PC-9 (cell line): ENCODE measurements at regions not wholly inside any gene's neighbourhood (a gene's known extent, or its start where the extent isn't known, plus 50 kb on each side); places are given as distances from the start of the nearest gene placed in this dataset.

Experiments used
- BruUV-seq: library from RNA; stranded (reverse); fragments of 400-500 nt; replicated peaks from 2 replicates; lab custom pipeline; 2021; lab: Mats Ljungman, UMichigan
- CTCF ChIA-PET: fragments of 300-600 bp; sonication (Branson Sonifier 250); formaldehyde crosslinking; loops from one replicate; lab custom pipeline; 2022; ENCODE audit warnings: antibody characterized with exemption; lab: Charles Lee
- POLR2A ChIA-PET: fragments of 300-600 bp; sonication (Branson Sonifier 250); formaldehyde crosslinking; loops from one replicate; lab custom pipeline; 2022; ENCODE audit warnings: antibody characterized with exemption; ENCODE audit not compliant: unreplicated experiment; lab: Charles Lee
- DNase-seq, 2 experiments: peaks; one replicate each; pipeline versions ENCODE4 v3.0.0 to v3.0.0-alpha.2; 2015 to 2022; ENCODE audit warnings: mixed read lengths in 1 of 2
- H2AFZ ChIP-seq: fragments of 200-600 bp; sonication (generic); 2 replicates; pipeline ENCODE4 v1.8.1; 2017; ENCODE audit warnings: antibody characterized with exemption
- H3F3A ChIP-seq: fragments of 200-600 bp; sonication (generic); 2 replicates; pipeline ENCODE4 v1.8.1; 2017; ENCODE audit warnings: antibody characterized with exemption, mild to moderate bottlenecking, low read depth; ENCODE audit not compliant: insufficient read depth
- H3K27ac ChIP-seq: fragments of 200-600 bp; sonication (generic); 2 replicates; pipeline ENCODE4 v1.6.1; 2016; ENCODE audit warnings: mixed run types
- H3K27me3 ChIP-seq: fragments of 200-600 bp; sonication (generic); 2 replicates; pipeline ENCODE4 v1.6.1; 2016; ENCODE audit warnings: low read depth, mixed run types; ENCODE audit not compliant: insufficient read depth
- H3K36me3 ChIP-seq: fragments of 200-600 bp; sonication (generic); 2 replicates; pipeline ENCODE4 v1.6.1; 2016; ENCODE audit warnings: low read depth, mixed run types
- H3K4me1 ChIP-seq: fragments of 200-600 bp; sonication (generic); replicated peaks from 2 replicates; pipeline ENCODE4 v1.6.1; 2016; ENCODE audit warnings: mixed run types; ENCODE audit not compliant: insufficient read depth
- H3K4me2 ChIP-seq: fragments of 200-600 bp; sonication (generic); 2 replicates; pipeline ENCODE4 v1.6.1; 2017; ENCODE audit warnings: mixed run types
- H3K4me3 ChIP-seq: fragments of 200-600 bp; sonication (generic); 2 replicates; pipeline ENCODE4 v1.6.1; 2016; ENCODE audit warnings: mixed run types
- H3K79me2 ChIP-seq: fragments of 200-600 bp; sonication (generic); 2 replicates; pipeline ENCODE4 v1.6.1; 2017; ENCODE audit warnings: low read depth, mixed run types
- H3K9me2 ChIP-seq: fragments of 200-600 bp; sonication (generic); 2 replicates; pipeline ENCODE4 v1.8.1; 2017; ENCODE audit warnings: mild to moderate bottlenecking; ENCODE audit not compliant: insufficient read depth
- H3K9me3 ChIP-seq: fragments of 200-600 bp; sonication (generic); 2 replicates; pipeline ENCODE4 v1.8.1; 2016; ENCODE audit warnings: low read depth; ENCODE audit not compliant: insufficient read depth
- H4K20me1 ChIP-seq: fragments of 200-600 bp; sonication (generic); 2 replicates; pipeline ENCODE4 v1.8.1; 2017; ENCODE audit not compliant: insufficient read depth
- EZH2 ChIP-seq: fragments of 200-600 bp; sonication (generic); IDR thresholded peaks from 2 replicates; pipeline ENCODE4 v1.8.0; 2017; ENCODE audit warnings: antibody characterized with exemption, low read depth
- intact Hi-C: fragments of 100-400 bp; cut with micrococcal nuclease; formaldehyde crosslinking; loops from one replicate; pipeline ENCODE4 v1.10.0; 2022; ENCODE audit not compliant: unreplicated experiment
- TF ChIP-seq, protein P1 (sequence below): fragments of 200-600 bp; sonication (generic); conservative IDR thresholded peaks from 2 replicates; pipeline ENCODE4 v1.6.1; 2017; ENCODE audit warnings: mixed run types, antibody characterized with exemption, mild to moderate bottlenecking, moderate library complexity

DNA sequence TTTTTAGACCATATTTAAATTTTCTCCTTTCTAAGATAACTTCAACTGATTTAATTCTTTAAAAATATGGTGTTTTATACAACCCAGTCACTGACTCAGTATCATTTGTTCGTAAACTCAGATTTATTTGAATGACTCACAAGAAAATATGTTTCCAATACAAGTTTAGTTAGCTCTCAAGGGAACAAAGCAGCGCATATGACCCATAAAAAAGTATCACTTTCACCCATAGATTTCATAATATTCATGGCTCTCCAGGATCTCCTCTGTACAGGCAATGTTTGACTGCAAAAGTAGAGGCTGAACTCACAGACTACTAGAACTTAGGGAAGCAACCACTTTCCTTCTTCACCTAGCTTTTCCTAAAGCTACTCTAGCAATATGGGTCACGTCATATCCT lies 405.6 kb upstream of the PCDH9 start:
- Histone ChIP-seq H3F3A (no peaks in the 10 kb centered on the region), H3K27me3 (no peaks in the 10 kb centered on the region), H3K9me3 (no peaks in the 10 kb centered on the region), H3K4me1 (no peaks in the 10 kb centered on the region), H3K4me2 (no peak overlapping the region), H4K20me1 (no peaks in the 10 kb centered on the region), H3K36me3 (no peaks in the 10 kb centered on the region), H3K79me2 (no peaks in the 10 kb centered on the region), H3K9me2 (no peaks in the 10 kb centered on the region), H3K4me3 (no peak overlapping the region), H3K27ac (no peak overlapping the region), H2AFZ (no peak overlapping the region)
- DNase-seq = no peak
- TF ChIP-seq, protein P1, sequence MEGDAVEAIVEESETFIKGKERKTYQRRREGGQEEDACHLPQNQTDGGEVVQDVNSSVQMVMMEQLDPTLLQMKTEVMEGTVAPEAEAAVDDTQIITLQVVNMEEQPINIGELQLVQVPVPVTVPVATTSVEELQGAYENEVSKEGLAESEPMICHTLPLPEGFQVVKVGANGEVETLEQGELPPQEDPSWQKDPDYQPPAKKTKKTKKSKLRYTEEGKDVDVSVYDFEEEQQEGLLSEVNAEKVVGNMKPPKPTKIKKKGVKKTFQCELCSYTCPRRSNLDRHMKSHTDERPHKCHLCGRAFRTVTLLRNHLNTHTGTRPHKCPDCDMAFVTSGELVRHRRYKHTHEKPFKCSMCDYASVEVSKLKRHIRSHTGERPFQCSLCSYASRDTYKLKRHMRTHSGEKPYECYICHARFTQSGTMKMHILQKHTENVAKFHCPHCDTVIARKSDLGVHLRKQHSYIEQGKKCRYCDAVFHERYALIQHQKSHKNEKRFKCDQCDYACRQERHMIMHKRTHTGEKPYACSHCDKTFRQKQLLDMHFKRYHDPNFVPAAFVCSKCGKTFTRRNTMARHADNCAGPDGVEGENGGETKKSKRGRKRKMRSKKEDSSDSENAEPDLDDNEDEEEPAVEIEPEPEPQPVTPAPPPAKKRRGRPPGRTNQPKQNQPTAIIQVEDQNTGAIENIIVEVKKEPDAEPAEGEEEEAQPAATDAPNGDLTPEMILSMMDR = no peak
- TF ChIP-seq EZH2 = no peak
- ChIA-PET CTCF (no interaction called here), POLR2A (no interaction called here)
- BruUV-seq = no TSS peak
- intact Hi-C loops = no loop called here

- Histone ChIP-seq H3K9me3 (no peaks in the 10 kb centered on the region), H3K36me3 (no peaks in the 10 kb centered on the region), H3K79me2 (no peaks in the 10 kb centered on the region), H3K27me3 (no peaks in the 10 kb centered on the region), H3K9me2 (no peaks in the 10 kb centered on the region), H3K27ac (no peak overlapping the region), H2AFZ (no peak overlapping the region), H4K20me1 (no peaks in the 10 kb centered on the region), H3K4me1 (no peaks in the 10 kb centered on the region), H3K4me2 (no peak overlapping the region), H3F3A (no peaks in the 10 kb centered on the region), H3K4me3 (no peak overlapping the region)
- POLR2A ChIA-PET = no interaction called here
- intact Hi-C loops = no loop called here
- no TSS peak for BruUV-seq
- DNase-seq = no peak
- CTCF ChIA-PET = no interaction called here
- no peak for TF ChIP-seq EZH2
Observed at GRCh38 chr13:67632590-67632989, 402.5 kb upstream of the PCDH9 start.

- DNase-seq = no peak
- H3K4me3 ChIP-seq = no peak overlapping the region
- ChIA-PET POLR2A (no interaction called here), CTCF (no interaction called here)
- H2AFZ ChIP-seq = no peak overlapping the region
- H4K20me1 ChIP-seq = no peaks in the 10 kb centered on the region
- H3K4me2 ChIP-seq = no peak overlapping the region
- no peaks in the 10 kb centered on the region for H3K9me2 ChIP-seq
- no peaks in the 10 kb centered on the region for H3K9me3 ChIP-seq
- H3K79me2 ChIP-seq = no peaks in the 10 kb centered on the region
- no peak overlapping the region for H3K27ac ChIP-seq
- H3K27me3 ChIP-seq = no peaks in the 10 kb centered on the region
- H3K36me3 ChIP-seq = no peaks in the 10 kb centered on the region
- no peaks in the 10 kb centered on the region for H3K4me1 ChIP-seq
- intact Hi-C loops = no loop called here
- TF ChIP-seq, protein P1 = no peak
- no peak for TF ChIP-seq EZH2
- no TSS peak for BruUV-seq
- H3F3A ChIP-seq = no peaks in the 10 kb centered on the region
Observed at GRCh38 chr13:67630640-67631039, 400.5 kb upstream of the PCDH9 start.

DNA sequence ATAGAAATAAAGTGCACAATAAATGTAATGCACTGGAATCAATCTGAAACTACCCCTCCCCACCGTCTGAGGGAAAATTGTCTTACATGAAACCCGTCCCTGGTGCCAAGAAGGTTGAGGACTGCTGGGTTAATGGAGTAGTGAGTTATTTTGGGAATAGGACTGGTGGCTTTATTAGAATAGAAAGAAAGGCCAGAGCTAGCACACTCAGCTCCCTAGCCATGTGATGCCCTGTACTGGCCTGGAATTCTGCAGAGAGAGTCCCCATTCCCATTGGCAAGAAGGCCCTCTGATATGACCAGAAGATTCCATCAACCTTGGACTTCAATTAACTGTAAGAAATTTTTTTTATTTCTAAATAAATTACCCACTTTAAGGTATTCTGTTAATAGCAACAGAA lies 393.5 kb upstream of the PCDH9 start:
- intact Hi-C loops = no loop called here
- Histone ChIP-seq H3K9me3 (no peaks in the 10 kb centered on the region), H3K27ac (no peak overlapping the region), H3F3A (no peaks in the 10 kb centered on the region), H3K79me2 (no peaks in the 10 kb centered on the region), H3K4me1 (no peaks in the 10 kb centered on the region), H3K4me3 (no peak overlapping the region), H3K4me2 (no peak overlapping the region), H3K27me3 (no peaks in the 10 kb centered on the region), H2AFZ (no peak overlapping the region), H3K36me3 (no peaks in the 10 kb centered on the region), H4K20me1 (no peaks in the 10 kb centered on the region), H3K9me2 (no peaks in the 10 kb centered on the region)
- ChIA-PET POLR2A (no interaction called here), CTCF (no interaction called here)
- no peak for DNase-seq
- TF ChIP-seq, protein P1 = no peak
- TF ChIP-seq EZH2 = no peak
- BruUV-seq = no TSS peak
